ENCODE measurements at regions not wholly inside any gene's neighbourhood (a gene's known extent, or its start where the extent isn't known, plus 50 kb on each side); places are given as distances from the start of the nearest gene placed in this dataset.

DNA sequence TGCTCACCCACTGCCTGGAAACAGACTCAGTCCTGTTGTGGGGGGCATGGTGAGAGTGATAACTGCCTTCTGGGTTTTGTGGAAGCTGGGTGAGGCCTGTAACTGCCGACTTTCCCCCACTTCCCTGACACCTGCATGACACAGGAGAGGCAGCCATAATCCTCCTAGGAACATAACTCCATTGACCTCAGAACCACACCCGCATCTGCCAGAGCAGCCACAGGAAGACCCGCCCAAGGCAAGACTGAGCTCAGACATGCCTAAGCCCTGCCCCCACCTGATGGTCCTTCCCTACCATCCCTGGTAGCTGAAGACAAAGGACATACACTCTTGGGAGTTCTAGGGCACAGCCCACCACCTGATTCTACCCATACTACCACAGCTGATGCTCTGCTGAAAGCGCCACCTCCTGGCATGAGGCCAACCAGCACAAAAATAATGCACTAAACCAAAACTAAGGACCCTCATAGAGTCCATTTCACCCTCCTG, 326.7 kb downstream of the RBM26 start:
- TF ChIP-seq, protein P1, sequence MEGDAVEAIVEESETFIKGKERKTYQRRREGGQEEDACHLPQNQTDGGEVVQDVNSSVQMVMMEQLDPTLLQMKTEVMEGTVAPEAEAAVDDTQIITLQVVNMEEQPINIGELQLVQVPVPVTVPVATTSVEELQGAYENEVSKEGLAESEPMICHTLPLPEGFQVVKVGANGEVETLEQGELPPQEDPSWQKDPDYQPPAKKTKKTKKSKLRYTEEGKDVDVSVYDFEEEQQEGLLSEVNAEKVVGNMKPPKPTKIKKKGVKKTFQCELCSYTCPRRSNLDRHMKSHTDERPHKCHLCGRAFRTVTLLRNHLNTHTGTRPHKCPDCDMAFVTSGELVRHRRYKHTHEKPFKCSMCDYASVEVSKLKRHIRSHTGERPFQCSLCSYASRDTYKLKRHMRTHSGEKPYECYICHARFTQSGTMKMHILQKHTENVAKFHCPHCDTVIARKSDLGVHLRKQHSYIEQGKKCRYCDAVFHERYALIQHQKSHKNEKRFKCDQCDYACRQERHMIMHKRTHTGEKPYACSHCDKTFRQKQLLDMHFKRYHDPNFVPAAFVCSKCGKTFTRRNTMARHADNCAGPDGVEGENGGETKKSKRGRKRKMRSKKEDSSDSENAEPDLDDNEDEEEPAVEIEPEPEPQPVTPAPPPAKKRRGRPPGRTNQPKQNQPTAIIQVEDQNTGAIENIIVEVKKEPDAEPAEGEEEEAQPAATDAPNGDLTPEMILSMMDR (IDR thresholded peaks at IDR 0.05): no peak
- no peak for TF ChIP-seq POLR2A (IDR thresholded peaks at IDR 0.05)

Data from adrenal gland (tissue), 5 donors.